Trophoblast cell (in vitro differentiated cells and primary cell): ENCODE measurements at regions not wholly inside any gene's neighbourhood (a gene's known extent, or its start where the extent isn't known, plus 50 kb on each side); places are given as distances from the start of the nearest gene placed in this dataset.

Source experiments
- DNase-seq, 2 donors: peaks; one replicate each; pipeline ENCODE4 v3.0.0-alpha.2; 2016
- H2AFZ ChIP-seq: 2 replicates; pipeline ENCODE4 v1.6.1; 2013; ENCODE audit warnings: low read length, moderate library complexity, mild to moderate bottlenecking; ENCODE audit not compliant: insufficient read depth, poor library complexity
- H2AK5ac ChIP-seq: 2 replicates; pipeline ENCODE4 v1.6.1; 2013; ENCODE audit warnings: mild to moderate bottlenecking, low read length
- H2BK120ac ChIP-seq: 2 replicates; pipeline ENCODE4 v1.6.1; 2013; ENCODE audit warnings: low read length, mild to moderate bottlenecking, moderate library complexity; ENCODE audit not compliant: insufficient read depth, poor library complexity
- H2BK12ac ChIP-seq: 2 replicates; pipeline ENCODE4 v1.6.1; 2013; ENCODE audit warnings: mild to moderate bottlenecking, low read length, moderate library complexity
- H2BK5ac ChIP-seq: 2 replicates; pipeline ENCODE4 v1.6.1; 2013; ENCODE audit warnings: low read length, low read depth, moderate library complexity, mild to moderate bottlenecking; ENCODE audit not compliant: poor library complexity
- H3K14ac ChIP-seq: 2 replicates; pipeline ENCODE4 v1.6.1; 2013; ENCODE audit warnings: mild to moderate bottlenecking, low read length
- H3K18ac ChIP-seq: 2 replicates; pipeline ENCODE4 v1.6.1; 2013; ENCODE audit warnings: mild to moderate bottlenecking, low read length
- H3K23ac ChIP-seq: 2 replicates; pipeline ENCODE4 v1.6.1; 2013; ENCODE audit warnings: low read length
- H3K27ac ChIP-seq: 2 replicates; pipeline ENCODE4 v1.5.1; 2013; ENCODE audit warnings: low read depth, mild to moderate bottlenecking, inconsistent platforms, low read length, moderate library complexity
- H3K27me3 ChIP-seq: 2 replicates; pipeline ENCODE4 v1.6.1; 2013; ENCODE audit warnings: inconsistent platforms, mild to moderate bottlenecking, low read length, moderate library complexity; ENCODE audit not compliant: insufficient read depth
- H3K36me3 ChIP-seq, 2 experiments: 1 replicate in 1 of 2; 2 replicates in 1 of 2; pipeline ENCODE4 v1.6.1; 2013; ENCODE audit warnings: low read length in 2 of 2, mild to moderate bottlenecking in 2 of 2, moderate library complexity in 1 of 2; ENCODE audit not compliant: insufficient read depth in 2 of 2, control insufficient read depth in 1 of 2
- H3K4ac ChIP-seq: 2 replicates; pipeline ENCODE4 v1.6.1; 2013; ENCODE audit warnings: low read depth, mild to moderate bottlenecking, low read length, moderate library complexity
- H3K4me1 ChIP-seq, 2 experiments: 1 replicate in 1 of 2; 2 replicates in 1 of 2; pipeline ENCODE4 v1.6.1; 2013; ENCODE audit warnings: low read length in 2 of 2, mild to moderate bottlenecking in 2 of 2, moderate library complexity in 1 of 2; ENCODE audit not compliant: insufficient read depth in 2 of 2, control insufficient read depth in 1 of 2
- H3K4me2 ChIP-seq: 2 replicates; pipeline ENCODE4 v1.6.1; 2013; ENCODE audit warnings: inconsistent platforms, mild to moderate bottlenecking, low read length, moderate library complexity
- H3K4me3 ChIP-seq: 2 replicates; pipeline ENCODE4 v1.5.1; 2013; ENCODE audit warnings: mild to moderate bottlenecking, low read depth, low read length, inconsistent platforms
- H3K79me1 ChIP-seq: one replicate; pipeline ENCODE4 v1.6.1; 2013; ENCODE audit warnings: low read length
- H3K79me2 ChIP-seq: 2 replicates; pipeline ENCODE4 v1.6.1; 2013; ENCODE audit warnings: low read length, mild to moderate bottlenecking; ENCODE audit not compliant: control insufficient read depth, insufficient read depth, poor library complexity
- H3K9ac ChIP-seq: 2 replicates; pipeline ENCODE4 v1.6.1; 2013; ENCODE audit warnings: mild to moderate bottlenecking, low read length
- H3K9me3 ChIP-seq: 2 replicates; pipeline ENCODE4 v1.6.1; 2013; ENCODE audit warnings: low read depth, mild to moderate bottlenecking, control low read depth, inconsistent platforms, low read length; ENCODE audit not compliant: insufficient read depth
- H4K12ac ChIP-seq: 2 replicates; pipeline ENCODE4 v1.6.1; 2013; ENCODE audit warnings: low read depth, mild to moderate bottlenecking, low read length, moderate library complexity
- H4K8ac ChIP-seq: 2 replicates; pipeline ENCODE4 v1.6.1; 2013; ENCODE audit warnings: low read depth, mild to moderate bottlenecking, low read length, moderate library complexity
- H4K91ac ChIP-seq: one replicate; pipeline ENCODE4 v1.6.1; 2013; ENCODE audit warnings: low read depth, mild to moderate bottlenecking, low read length, moderate library complexity
- WGBS: extraction: QIAGEN DNeasy Blood & Tissue Kit; methylation state at CpG from one replicate; pipeline ENCODE4 v1.1.7; 2013; ENCODE audit warnings: missing lambda C conversion rate; ENCODE audit not compliant: insufficient read length, insufficient coverage; ENCODE audit errors: extremely low coverage; 5-methylcytosine and 5-hydroxymethylcytosine counted together

- H2BK5ac ChIP-seq, result no peak overlapping the region
- H3K4ac ChIP-seq, result no peak overlapping the region
- H3K9ac ChIP-seq, result no peak overlapping the region
- H3K4me3 ChIP-seq, result no peak overlapping the region
- no peak overlapping the region for H2AK5ac ChIP-seq
- H4K12ac ChIP-seq, result no peak overlapping the region
- no peak overlapping the region for H3K27ac ChIP-seq
- H2AFZ ChIP-seq, result no peak overlapping the region
- H2BK12ac ChIP-seq, result no peak overlapping the region
- no peak overlapping the region for H2BK120ac ChIP-seq
- H3K79me2 ChIP-seq, result no peaks in the 10 kb centered on the region
- H3K27me3 ChIP-seq, result no peaks in the 10 kb centered on the region
- no peak overlapping the region for H4K8ac ChIP-seq
- H3K9me3 ChIP-seq, result no peaks in the 10 kb centered on the region
- no peak overlapping the region for H3K23ac ChIP-seq
- H4K91ac ChIP-seq, result no peak overlapping the region
- H3K4me1 ChIP-seq, result no peaks in the 10 kb centered on the region
- no peaks in the 10 kb centered on the region for H3K79me1 ChIP-seq
- no peak overlapping the region for H3K4me2 ChIP-seq
- H3K18ac ChIP-seq, result no peak overlapping the region
- WGBS, result no CpG with 5 or more reads among the region's 5 CpGs
- H3K14ac ChIP-seq, result no peak overlapping the region
- no peak for DNase-seq
- H3K36me3 ChIP-seq, result no peaks in the 10 kb centered on the region
These were observed 246.4 kb upstream of the AMIGO2 start for GRCh38 chr12:47326190-47326589.

DNA sequence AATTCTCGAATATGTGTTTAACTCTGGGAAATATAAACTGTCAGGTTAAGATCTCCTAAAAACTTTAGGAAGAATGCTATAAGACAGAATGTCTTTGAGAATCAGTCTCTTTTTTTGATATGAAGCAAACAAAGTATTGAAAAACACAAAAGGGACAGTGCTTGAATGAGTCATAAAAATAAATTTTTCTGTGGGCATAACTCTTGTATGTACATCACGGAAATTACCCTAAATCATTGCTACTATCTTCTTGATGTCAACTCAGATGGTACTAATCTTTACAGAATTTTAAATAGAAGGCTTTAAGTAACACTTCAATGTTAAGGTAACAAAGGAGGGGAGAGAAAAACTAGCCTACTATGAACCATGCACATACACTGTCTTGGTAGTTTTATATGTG lies 244.0 kb upstream of the AMIGO2 start:
- no peak overlapping the region for H2BK120ac ChIP-seq
- H3K4me2 ChIP-seq, result no peak overlapping the region
- no peak overlapping the region for H3K4ac ChIP-seq
- H2BK5ac ChIP-seq, result no peak overlapping the region
- no CpG with 5 or more reads among the region's 2 CpGs for WGBS
- no peaks in the 10 kb centered on the region for H3K36me3 ChIP-seq
- H3K4me3 ChIP-seq, result no peak overlapping the region
- H3K9ac ChIP-seq, result no peak overlapping the region
- H3K79me1 ChIP-seq, result no peaks in the 10 kb centered on the region
- H4K12ac ChIP-seq, result no peak overlapping the region
- DNase-seq, result no peak
- no peak overlapping the region for H4K8ac ChIP-seq
- no peaks in the 10 kb centered on the region for H3K9me3 ChIP-seq
- H3K23ac ChIP-seq, result no peak overlapping the region
- no peak overlapping the region for H2AK5ac ChIP-seq
- H2BK12ac ChIP-seq, result no peak overlapping the region
- H2AFZ ChIP-seq, result no peak overlapping the region
- H3K27ac ChIP-seq, result no peak overlapping the region
- H4K91ac ChIP-seq, result no peak overlapping the region
- no peaks in the 10 kb centered on the region for H3K27me3 ChIP-seq
- no peaks in the 10 kb centered on the region for H3K79me2 ChIP-seq
- H3K18ac ChIP-seq, result no peak overlapping the region
- no peaks in the 10 kb centered on the region for H3K4me1 ChIP-seq
- H3K14ac ChIP-seq, result no peak overlapping the region

GRCh38 chr12:47321436-47321835 lies 241.7 kb upstream of the AMIGO2 start:
- H3K4me3 ChIP-seq, result no peak overlapping the region
- DNase-seq, result no peak
- H2AFZ ChIP-seq, result no peak overlapping the region
- no peaks in the 10 kb centered on the region for H3K36me3 ChIP-seq
- no peak overlapping the region for H2AK5ac ChIP-seq
- H4K91ac ChIP-seq, result no peak overlapping the region
- no CpG with 5 or more reads among the region's 2 CpGs for WGBS
- H2BK120ac ChIP-seq, result no peak overlapping the region
- no peak overlapping the region for H3K27ac ChIP-seq
- no peak overlapping the region for H3K18ac ChIP-seq
- H3K79me2 ChIP-seq, result no peaks in the 10 kb centered on the region
- H3K4me1 ChIP-seq, result no peaks in the 10 kb centered on the region
- H3K27me3 ChIP-seq, result no peaks in the 10 kb centered on the region
- H3K4ac ChIP-seq, result no peak overlapping the region
- no peak overlapping the region for H4K12ac ChIP-seq
- no peaks in the 10 kb centered on the region for H3K9me3 ChIP-seq
- H2BK5ac ChIP-seq, result no peak overlapping the region
- no peak overlapping the region for H3K23ac ChIP-seq
- H3K9ac ChIP-seq, result no peak overlapping the region
- H3K4me2 ChIP-seq, result no peak overlapping the region
- no peak overlapping the region for H3K14ac ChIP-seq
- no peak overlapping the region for H2BK12ac ChIP-seq
- H4K8ac ChIP-seq, result no peak overlapping the region
- no peaks in the 10 kb centered on the region for H3K79me1 ChIP-seq

- Histone ChIP-seq H3K4ac (no peak overlapping the region), H2BK5ac (no peak overlapping the region), H2AFZ (no peak overlapping the region), H3K27me3 (no peaks in the 10 kb centered on the region), H2BK12ac (no peak overlapping the region), H3K79me1 (no peaks in the 10 kb centered on the region), H3K18ac (no peak overlapping the region), H3K9me3 (no peaks in the 10 kb centered on the region), H3K9ac (no peak overlapping the region), H3K79me2 (no peaks in the 10 kb centered on the region), H3K27ac (no peak overlapping the region), H3K23ac (no peak overlapping the region), H4K91ac (no peak overlapping the region), H2BK120ac (no peak overlapping the region), H3K4me3 (no peak overlapping the region), H3K14ac (no peak overlapping the region), H2AK5ac (no peak overlapping the region), H4K12ac (no peak overlapping the region), H3K4me2 (no peak overlapping the region), H4K8ac (no peak overlapping the region), H3K4me1 (no peaks in the 10 kb centered on the region), H3K36me3 (no peaks in the 10 kb centered on the region)
- no CpG with 5 or more reads among the region's 1 CpG for WGBS
- DNase-seq, result no peak
These were observed 240.0 kb upstream of the AMIGO2 start for GRCh38 chr12:47319746-47320145.
